Neuronal stem cell (in vitro differentiated cells): ENCODE measurements at regions not wholly inside any gene's neighbourhood (a gene's known extent, or its start where the extent isn't known, plus 50 kb on each side); places are given as distances from the start of the nearest gene placed in this dataset.

Experiments used
- DNase-seq: peaks from one replicate; pipeline ENCODE4 v3.0.0-alpha.2; 2013; ENCODE audit warnings: low spot score
- H2AFZ ChIP-seq: one replicate; pipeline ENCODE4 v1.6.1; 2013; ENCODE audit warnings: mild to moderate bottlenecking, low read length, inconsistent platforms
- H2AK5ac ChIP-seq: 2 replicates; pipeline ENCODE4 v1.6.1; 2013; ENCODE audit warnings: low read depth, mild to moderate bottlenecking, inconsistent platforms, low read length, moderate library complexity, mixed read lengths
- H2BK120ac ChIP-seq: 2 replicates; pipeline ENCODE4 v1.6.1; 2013; ENCODE audit warnings: low read depth, mild to moderate bottlenecking, inconsistent platforms, low read length, moderate library complexity, mixed read lengths
- H2BK12ac ChIP-seq: one replicate; pipeline ENCODE4 v1.6.1; 2013; ENCODE audit warnings: low read length, inconsistent platforms
- H2BK15ac ChIP-seq: 2 replicates; pipeline ENCODE4 v1.6.1; 2013; ENCODE audit warnings: mild to moderate bottlenecking, low read length, inconsistent platforms, mixed read lengths
- H2BK5ac ChIP-seq: one replicate; pipeline ENCODE4 v1.6.1; 2013; ENCODE audit warnings: inconsistent platforms, mild to moderate bottlenecking, low read length, moderate library complexity
- H3K14ac ChIP-seq: one replicate; pipeline ENCODE4 v1.6.1; 2013; ENCODE audit warnings: low read length, inconsistent platforms
- H3K18ac ChIP-seq: 2 replicates; pipeline ENCODE4 v1.6.1; 2013; ENCODE audit warnings: low read length, inconsistent platforms
- H3K23ac ChIP-seq: 2 replicates; pipeline ENCODE4 v1.6.1; 2013; ENCODE audit warnings: low read depth, mild to moderate bottlenecking, mixed read lengths, low read length, inconsistent platforms; ENCODE audit not compliant: poor library complexity
- H3K27ac ChIP-seq: replicated peaks from 3 replicates; pipeline ENCODE4 v1.5.1; 2013; ENCODE audit warnings: low read length, inconsistent platforms
- H3K27me3 ChIP-seq, 3 experiments: 2 replicates each; pipeline ENCODE4 v1.6.1; 2013; ENCODE audit warnings: low read length in 3 of 3, mild to moderate bottlenecking in 2 of 3, inconsistent platforms in 1 of 3, low read depth in 1 of 3, mixed read lengths in 1 of 3, moderate library complexity in 1 of 3; ENCODE audit not compliant: control insufficient read depth in 3 of 3, insufficient read depth in 3 of 3
- H3K36me3 ChIP-seq, 2 donors: replicated peaks in 1 of 2; 2 replicates each; pipeline ENCODE4 v1.6.1; 2013; ENCODE audit warnings: low read length in 2 of 2; ENCODE audit not compliant: control insufficient read depth in 2 of 2, insufficient read depth in 2 of 2
- H3K4ac ChIP-seq: 2 replicates; pipeline ENCODE4 v1.6.1; 2013; ENCODE audit warnings: inconsistent platforms, mild to moderate bottlenecking, low read length, moderate library complexity
- H3K4me1 ChIP-seq, 2 donors: 1 replicate in 1 of 2; 2 replicates in 1 of 2; pipeline ENCODE4 v1.6.1; 2013; ENCODE audit warnings: low read length in 2 of 2, low read depth in 1 of 2; ENCODE audit not compliant: control insufficient read depth in 2 of 2, insufficient read depth in 1 of 2
- H3K4me2 ChIP-seq: one replicate; pipeline ENCODE4 v1.6.1; 2013; ENCODE audit warnings: mild to moderate bottlenecking, low read length, inconsistent platforms; ENCODE audit not compliant: insufficient read depth, poor library complexity, severe bottlenecking
- H3K4me3 ChIP-seq, 2 donors: 2 replicates each; pipeline ENCODE4 v1.5.1; 2013; ENCODE audit warnings: low read length in 2 of 2, mild to moderate bottlenecking in 2 of 2, inconsistent platforms in 1 of 2, moderate library complexity in 1 of 2
- H3K79me1 ChIP-seq: one replicate; pipeline ENCODE4 v1.6.1; 2013; ENCODE audit warnings: low read depth, mild to moderate bottlenecking, inconsistent platforms, low read length, moderate library complexity
- H3K9ac ChIP-seq: one replicate; pipeline ENCODE4 v1.6.1; 2013; ENCODE audit warnings: mild to moderate bottlenecking, low read depth, low read length, inconsistent platforms; ENCODE audit not compliant: poor library complexity
- H3K9me3 ChIP-seq, 2 donors: replicated peaks in 1 of 2; 2 replicates each; pipeline versions ENCODE3 to v1.6.1; 2013; ENCODE audit warnings: low read length in 2 of 2, mild to moderate bottlenecking in 2 of 2, inconsistent platforms in 1 of 2, low read depth in 1 of 2, mixed read lengths in 1 of 2, moderate library complexity in 1 of 2; ENCODE audit not compliant: control insufficient read depth in 2 of 2, insufficient read depth in 1 of 2
- H4K8ac ChIP-seq: one replicate; pipeline ENCODE4 v1.6.1; 2013; ENCODE audit warnings: low read depth, mild to moderate bottlenecking, inconsistent platforms, low read length, moderate library complexity
- H4K91ac ChIP-seq: one replicate; pipeline ENCODE4 v1.6.1; 2013; ENCODE audit warnings: low read length, low read depth, mild to moderate bottlenecking, inconsistent platforms; ENCODE audit not compliant: poor library complexity
- WGBS, 2 donors: extraction: QIAGEN DNeasy Blood & Tissue Kit; methylation state at CpG; one replicate each; pipeline ENCODE4 v1.1.7; 2013; ENCODE audit warnings: missing lambda C conversion rate in 2 of 2, mixed read lengths in 1 of 2; ENCODE audit not compliant: insufficient read length in 2 of 2, insufficient replicate concordance in 1 of 2; ENCODE audit errors: extremely low coverage in 2 of 2; 5-methylcytosine and 5-hydroxymethylcytosine counted together

GRCh38 chr13:76048675-76049375, 412.7 kb downstream of the LMO7 start:
- no peaks in the 10 kb centered on the region for H3K4me1 ChIP-seq
- no peak overlapping the region for H2AFZ ChIP-seq
- H3K9me3 ChIP-seq, result no peaks in the 10 kb centered on the region
- no peak overlapping the region for H2BK5ac ChIP-seq
- no peaks in the 10 kb centered on the region for H3K27me3 ChIP-seq
- no peak overlapping the region for H3K14ac ChIP-seq
- no peak overlapping the region for H2AK5ac ChIP-seq
- H3K18ac ChIP-seq, result no peak overlapping the region
- H3K9ac ChIP-seq, result no peak overlapping the region
- no peak overlapping the region for H2BK12ac ChIP-seq
- no peak overlapping the region for H3K4ac ChIP-seq
- H3K4me2 ChIP-seq, result no peak overlapping the region
- H3K4me3 ChIP-seq, result no peak overlapping the region
- H2BK120ac ChIP-seq, result no peak overlapping the region
- H4K8ac ChIP-seq, result no peak overlapping the region
- DNase-seq, result no peak
- no peak overlapping the region for H4K91ac ChIP-seq
- peaks cover 0 to 1% of the 10 kb centered on the region in 2 donors for H3K36me3 ChIP-seq
- H3K79me1 ChIP-seq, result no peaks in the 10 kb centered on the region
- no peak overlapping the region for H3K23ac ChIP-seq
- no CpG with 5 or more reads among the region's 3 CpGs for WGBS, 2 donors
- no peak overlapping the region for H2BK15ac ChIP-seq
- H3K27ac ChIP-seq, result no peak overlapping the region

- Histone ChIP-seq H3K79me1 (no peaks in the 10 kb centered on the region), H3K27ac (no peak overlapping the region), H2BK120ac (no peak overlapping the region), H3K4me3 (no peak overlapping the region), H3K9ac (no peak overlapping the region), H3K36me3 (peaks cover 0 to 1% of the 10 kb centered on the region in 2 donors), H3K18ac (no peak overlapping the region), H3K4me2 (no peak overlapping the region), H3K14ac (no peak overlapping the region), H2AFZ (no peak overlapping the region), H4K91ac (no peak overlapping the region), H2BK15ac (no peak overlapping the region), H3K23ac (no peak overlapping the region), H2BK12ac (no peak overlapping the region), H3K9me3 (no peaks in the 10 kb centered on the region), H2AK5ac (no peak overlapping the region), H2BK5ac (no peak overlapping the region), H3K4ac (no peak overlapping the region), H4K8ac (no peak overlapping the region), H3K4me1 (no peaks in the 10 kb centered on the region), H3K27me3 (no peaks in the 10 kb centered on the region)
- no CpG with 5 or more reads among the region's 3 CpGs for WGBS, 2 donors
- no peak for DNase-seq
Measured at GRCh38 chr13:76048131-76048530, 412.0 kb downstream of the LMO7 start.

GRCh38 chr13:76043874-76044273, 407.7 kb downstream of the LMO7 start:
- no peak overlapping the region for H3K23ac ChIP-seq
- H3K14ac ChIP-seq, result no peak overlapping the region
- no CpG with 5 or more reads among the region's 1 CpG for WGBS, 2 donors
- no peak overlapping the region for H2BK12ac ChIP-seq
- H3K79me1 ChIP-seq, result no peaks in the 10 kb centered on the region
- H3K4me1 ChIP-seq, result no peaks in the 10 kb centered on the region
- H3K27ac ChIP-seq, result no peak overlapping the region
- H3K9ac ChIP-seq, result no peak overlapping the region
- no peak overlapping the region for H4K8ac ChIP-seq
- no peak overlapping the region for H3K4me2 ChIP-seq
- no peak overlapping the region for H2AFZ ChIP-seq
- no peak overlapping the region for H4K91ac ChIP-seq
- H3K36me3 ChIP-seq, result no peaks in the 10 kb centered on the region
- no peak overlapping the region for H3K18ac ChIP-seq
- H2BK15ac ChIP-seq, result no peak overlapping the region
- H2BK5ac ChIP-seq, result no peak overlapping the region
- H3K27me3 ChIP-seq, result no peaks in the 10 kb centered on the region
- no peak overlapping the region for H2BK120ac ChIP-seq
- peak; percentile 14 for DNase-seq
- no peak overlapping the region for H2AK5ac ChIP-seq
- H3K4ac ChIP-seq, result no peak overlapping the region
- no peak overlapping the region for H3K4me3 ChIP-seq
- no peaks in the 10 kb centered on the region for H3K9me3 ChIP-seq

DNA sequence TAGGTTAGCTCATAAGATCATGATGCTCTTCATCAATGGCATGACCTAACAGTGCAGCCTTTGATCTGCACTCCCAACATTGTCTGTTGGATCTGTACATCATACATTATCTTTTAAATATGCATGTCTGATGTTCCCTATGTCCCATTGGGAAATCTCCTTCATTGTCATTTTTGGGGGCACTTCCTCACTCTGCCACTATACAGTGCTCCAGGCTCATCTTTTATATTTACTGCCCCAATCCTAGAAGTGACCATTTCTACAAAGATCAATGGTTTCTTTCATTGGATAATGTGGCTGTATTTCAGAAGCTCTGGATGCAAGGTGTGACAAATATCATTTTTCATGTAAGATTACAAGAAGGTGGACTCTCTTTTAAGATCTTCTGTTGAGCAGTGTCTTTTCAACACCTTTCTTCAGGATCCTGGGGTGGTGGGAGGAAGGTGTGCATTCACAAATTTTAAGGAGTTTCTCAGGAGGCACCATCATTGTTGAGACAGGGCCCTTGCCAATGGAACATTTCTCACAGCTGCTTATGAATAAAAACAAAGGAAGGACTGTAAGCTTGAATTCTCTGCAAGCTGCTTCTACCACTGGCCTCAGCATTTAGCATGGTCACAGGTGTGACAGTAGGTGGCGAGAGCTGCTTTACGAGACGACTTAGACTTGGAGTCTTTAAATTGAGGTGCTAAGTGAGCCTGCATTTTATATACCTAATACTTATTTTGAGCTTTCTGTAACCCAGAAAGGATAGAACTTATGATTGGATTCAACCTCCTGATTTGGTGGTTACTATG, 403.0 kb downstream of the LMO7 start:
- WGBS, 2 donors, result no CpG with 5 or more reads among the region's 3 CpGs
- Histone ChIP-seq H3K4me2 (no peak overlapping the region), H3K4me1 (no peaks in the 10 kb centered on the region), H2BK5ac (no peak overlapping the region), H3K27ac (no peak overlapping the region), H2BK12ac (no peak overlapping the region), H4K91ac (no peak overlapping the region), H3K79me1 (no peaks in the 10 kb centered on the region), H3K14ac (no peak overlapping the region), H3K4me3 (no peak overlapping the region), H3K36me3 (no peaks in the 10 kb centered on the region), H4K8ac (no peak overlapping the region), H2AFZ (no peak overlapping the region), H3K18ac (no peak overlapping the region), H3K23ac (no peak overlapping the region), H3K27me3 (no peaks in the 10 kb centered on the region), H2AK5ac (no peak overlapping the region), H3K9ac (no peak overlapping the region), H3K4ac (no peak overlapping the region), H3K9me3 (no peaks in the 10 kb centered on the region), H2BK15ac (no peak overlapping the region), H2BK120ac (no peak overlapping the region)
- no peak for DNase-seq
